Cerebellar cortex (tissue), 1 donor: ENCODE measurements at regions not wholly inside any gene's neighbourhood (a gene's known extent, or its start where the extent isn't known, plus 50 kb on each side); places are given as distances from the start of the nearest gene placed in this dataset.

Source experiments
- DNase-seq: peaks from one replicate; pipeline ENCODE4 v3.0.0-alpha.2; 2015; ENCODE audit warnings: low spot score

- no peak for DNase-seq
Measured at GRCh38 chr5:68942169-68942568, 151.6 kb upstream of the SLC30A5 start.

GRCh38 chr5:68946728-68947127 lies 147.1 kb upstream of the SLC30A5 start:
- DNase-seq: no peak

DNA sequence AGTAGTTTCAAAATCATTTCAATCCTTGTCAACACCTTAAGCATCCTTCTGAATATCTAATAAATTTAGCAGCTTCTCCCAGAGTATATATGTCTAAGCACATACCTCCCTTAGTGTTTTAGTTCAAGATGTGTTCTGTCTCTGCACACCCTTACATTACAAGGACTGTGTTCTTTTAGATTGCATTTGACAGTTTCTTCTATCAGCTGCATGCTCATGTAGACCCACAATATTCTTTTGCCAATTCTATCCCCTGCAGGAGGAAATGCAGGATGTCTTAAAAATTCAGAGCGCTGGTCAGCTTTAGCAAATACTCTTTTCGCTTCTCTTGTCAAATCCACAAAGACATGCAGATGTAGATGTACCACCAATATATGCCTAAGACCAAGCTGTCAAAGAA lies 145.8 kb upstream of the SLC30A5 start:
- no peak for DNase-seq

DNA sequence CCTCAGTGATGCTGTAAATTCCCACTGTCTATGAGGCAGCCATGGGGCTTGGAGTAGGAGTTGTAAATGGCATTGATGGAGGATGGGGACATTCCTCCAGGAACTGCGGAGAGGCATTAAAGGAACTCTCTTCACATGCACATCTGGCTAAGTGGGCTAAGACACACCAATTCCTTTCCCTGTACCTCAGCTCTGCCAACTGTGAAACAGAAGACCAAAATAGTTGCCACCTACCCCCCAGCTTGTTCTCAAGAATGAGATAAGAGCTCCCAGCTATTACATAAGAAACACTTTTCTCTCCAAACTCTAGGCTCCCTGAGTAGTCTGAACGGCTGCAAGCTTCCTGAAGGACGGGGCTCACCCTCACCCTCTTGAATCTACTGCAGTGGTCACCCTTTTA lies 144.6 kb upstream of the SLC30A5 start:
- no peak for DNase-seq

GRCh38 chr5:68949711-68950110 lies 144.1 kb upstream of the SLC30A5 start:
- DNase-seq: no peak

- no peak for DNase-seq
Measured at GRCh38 chr5:68950125-68950524, 143.7 kb upstream of the SLC30A5 start.

DNA sequence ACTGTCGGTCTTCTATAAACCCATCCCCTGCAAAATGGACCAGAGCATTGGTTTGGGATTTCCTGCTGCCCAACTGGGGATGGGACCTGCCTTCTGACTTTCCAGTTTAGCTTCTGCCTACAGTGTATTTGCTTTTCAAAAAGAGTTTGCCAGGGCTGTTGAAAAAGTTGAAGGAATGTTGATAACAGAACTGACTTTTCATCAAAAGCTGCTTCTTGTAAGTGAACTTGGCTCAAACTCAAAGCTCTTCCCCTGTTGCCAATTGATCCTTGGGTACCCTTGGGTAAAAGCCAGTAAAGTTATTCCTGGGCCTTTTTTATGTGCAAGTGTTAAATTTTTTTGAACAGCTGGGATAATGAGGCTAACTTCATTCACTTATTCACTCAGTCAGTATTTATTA lies 142.9 kb upstream of the SLC30A5 start:
- DNase-seq: no peak

GRCh38 chr5:68953231-68953874 lies 140.5 kb upstream of the SLC30A5 start:
- DNase-seq: no peak

DNA sequence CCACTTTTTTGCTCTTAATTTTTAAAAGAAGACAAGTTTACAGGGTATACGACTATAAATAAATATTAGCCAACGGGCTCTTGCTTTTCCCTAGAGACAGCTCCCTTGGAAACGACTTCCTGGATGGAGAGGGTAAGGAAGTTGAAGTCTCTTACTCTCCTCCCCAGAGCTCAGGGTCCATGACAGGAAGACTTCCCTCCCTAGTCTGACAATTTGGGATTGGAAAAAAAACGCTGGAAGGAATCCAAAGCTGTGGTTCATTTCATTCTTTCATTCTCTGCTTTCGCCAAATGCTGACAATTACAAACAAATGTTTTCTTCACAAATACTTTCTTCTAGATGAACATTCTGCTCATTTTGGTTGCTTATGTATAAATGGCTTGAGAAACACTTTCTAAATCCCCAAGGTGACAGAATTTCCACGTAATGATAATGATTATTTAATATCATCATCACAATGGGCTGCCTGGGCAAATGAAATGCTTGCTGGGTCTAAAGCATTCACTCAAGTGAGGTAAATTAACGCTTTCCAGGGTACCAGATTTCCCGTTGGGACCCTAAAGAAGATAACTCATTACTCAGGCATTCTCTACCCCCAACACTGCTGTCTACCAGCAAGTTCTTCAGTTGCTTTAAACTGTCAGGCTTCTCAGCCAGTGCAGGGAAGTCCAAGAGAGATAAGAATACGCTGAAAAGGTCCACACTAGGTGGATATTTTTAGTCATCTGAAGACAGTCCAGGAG lies 139.8 kb upstream of the SLC30A5 start:
- no peak for DNase-seq

- no peak for DNase-seq
Measured at GRCh38 chr5:68954618-68954910, 139.2 kb upstream of the SLC30A5 start.

GRCh38 chr5:68957591-68957990 lies 136.2 kb upstream of the SLC30A5 start:
- no peak for DNase-seq

GRCh38 chr5:68958428-68958827 lies 135.4 kb upstream of the SLC30A5 start:
- no peak for DNase-seq

GRCh38 chr5:68960456-68960855 lies 133.4 kb upstream of the SLC30A5 start:
- no peak for DNase-seq

DNA sequence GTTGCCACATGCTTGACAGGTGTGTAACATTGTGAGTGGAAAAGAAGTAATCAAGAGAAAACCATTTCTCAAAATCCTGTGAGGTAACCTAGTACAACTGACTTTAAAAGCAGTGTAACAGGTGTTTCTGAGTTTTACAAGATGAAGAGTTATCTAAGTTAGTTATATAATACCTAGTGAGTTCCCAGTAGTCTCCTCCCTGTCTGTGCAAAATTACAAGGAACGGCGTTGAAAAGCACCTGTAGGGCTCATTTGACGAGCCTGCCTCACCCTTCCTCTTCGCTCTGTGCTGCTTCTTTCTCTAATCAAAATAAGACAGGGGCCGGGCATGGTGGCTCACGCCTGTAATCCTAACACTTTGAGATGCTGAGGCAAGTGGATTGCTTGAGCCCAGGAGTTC lies 132.9 kb upstream of the SLC30A5 start:
- no peak for DNase-seq

DNA sequence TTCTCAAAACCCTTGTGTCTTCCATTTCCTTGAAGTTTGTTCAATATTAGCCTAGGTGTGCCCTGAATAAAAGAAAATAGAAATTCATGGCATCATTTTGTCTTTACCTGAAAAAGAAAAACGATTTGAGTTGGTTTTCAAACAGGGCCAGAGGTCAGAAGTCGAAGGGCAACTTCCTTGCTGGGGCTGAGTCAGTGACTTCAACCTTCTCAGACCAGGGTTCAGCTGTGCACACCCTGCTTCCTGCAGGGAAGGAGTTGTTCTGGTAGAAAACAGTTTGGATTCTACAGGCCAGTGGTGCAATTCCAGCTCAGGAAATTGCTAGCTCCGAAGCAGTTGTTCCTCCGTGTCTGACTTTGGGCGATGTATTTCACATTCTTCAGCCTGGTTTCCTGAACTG lies 132.1 kb upstream of the SLC30A5 start:
- DNase-seq: no peak

DNA sequence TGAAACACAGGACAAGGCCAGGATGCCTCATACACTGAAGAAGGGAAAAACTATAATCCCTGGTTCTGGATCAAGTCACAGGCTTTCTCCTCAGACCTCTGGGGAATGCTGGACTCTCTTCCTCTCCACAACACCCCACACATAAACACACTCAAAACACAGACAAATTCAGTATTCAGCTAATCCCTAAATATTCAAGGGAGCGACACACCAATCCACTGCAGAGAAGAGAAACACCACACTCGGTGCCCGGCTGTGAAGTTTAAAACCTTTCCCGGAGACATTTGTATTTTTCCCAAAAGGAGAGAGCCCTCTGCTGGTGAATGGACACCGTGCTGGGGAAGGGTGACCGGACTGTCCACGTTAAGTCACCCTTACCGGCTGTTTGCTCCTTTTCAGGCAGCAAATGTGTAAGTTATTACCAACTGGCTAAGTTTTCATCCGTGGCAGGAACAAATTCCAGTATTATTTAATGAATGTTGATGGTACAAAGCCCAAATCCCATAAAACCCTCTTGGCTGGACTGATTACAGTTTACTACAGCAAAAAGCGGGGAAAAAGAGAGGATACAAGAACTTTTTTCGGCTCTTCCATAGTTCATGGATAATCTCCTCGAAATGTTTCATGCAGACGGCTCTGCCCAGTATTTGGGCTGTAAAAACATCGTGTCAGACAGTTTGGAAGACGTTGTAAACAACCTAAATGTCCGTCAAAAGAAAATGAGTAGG lies 130.9 kb upstream of the SLC30A5 start:
- DNase-seq: peak; percentile 75

GRCh38 chr5:68964679-68965078 lies 129.1 kb upstream of the SLC30A5 start:
- DNase-seq: no peak

DNA sequence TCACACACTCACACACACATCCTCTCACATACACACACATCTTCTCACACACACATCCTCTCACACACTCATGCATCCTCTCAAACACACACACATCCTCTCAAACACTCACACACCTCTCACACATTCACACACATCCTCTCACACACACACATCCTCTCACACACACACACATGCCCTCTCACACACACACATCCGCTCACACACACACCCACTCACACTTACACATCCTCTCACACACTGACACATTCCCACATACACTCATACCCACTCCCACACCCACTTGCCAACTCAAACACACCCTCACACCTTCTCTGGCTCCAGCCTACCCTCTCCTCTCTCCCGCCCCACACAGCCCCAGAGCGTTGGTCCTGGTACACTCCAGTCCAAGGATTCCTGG lies 127.9 kb upstream of the SLC30A5 start:
- no peak for DNase-seq

GRCh38 chr5:68966596-68966995 lies 127.2 kb upstream of the SLC30A5 start:
- DNase-seq: no peak

GRCh38 chr5:68968429-68968828 lies 125.4 kb upstream of the SLC30A5 start:
- no peak for DNase-seq

DNA sequence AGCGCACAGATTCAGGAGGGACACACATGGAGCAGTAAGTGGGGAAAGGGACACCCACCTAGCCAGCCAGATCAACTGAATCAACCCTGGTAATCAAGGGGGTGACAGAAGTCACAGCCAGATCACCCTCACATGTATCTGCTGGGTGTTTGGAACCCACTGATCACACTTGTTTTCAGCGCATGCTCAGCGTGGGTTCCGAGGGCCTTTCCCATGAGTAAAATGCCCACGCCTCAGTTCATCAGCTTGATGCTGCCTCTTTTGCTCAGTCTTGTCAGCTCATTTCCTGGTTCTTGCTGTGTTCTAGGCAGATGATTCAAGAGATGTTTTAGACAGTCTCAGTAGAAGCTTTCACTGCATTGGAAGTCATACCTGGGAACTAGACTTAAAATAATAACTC lies 123.2 kb upstream of the SLC30A5 start:
- no peak for DNase-seq

GRCh38 chr5:68973696-68974095 lies 120.1 kb upstream of the SLC30A5 start:
- no peak for DNase-seq

DNA sequence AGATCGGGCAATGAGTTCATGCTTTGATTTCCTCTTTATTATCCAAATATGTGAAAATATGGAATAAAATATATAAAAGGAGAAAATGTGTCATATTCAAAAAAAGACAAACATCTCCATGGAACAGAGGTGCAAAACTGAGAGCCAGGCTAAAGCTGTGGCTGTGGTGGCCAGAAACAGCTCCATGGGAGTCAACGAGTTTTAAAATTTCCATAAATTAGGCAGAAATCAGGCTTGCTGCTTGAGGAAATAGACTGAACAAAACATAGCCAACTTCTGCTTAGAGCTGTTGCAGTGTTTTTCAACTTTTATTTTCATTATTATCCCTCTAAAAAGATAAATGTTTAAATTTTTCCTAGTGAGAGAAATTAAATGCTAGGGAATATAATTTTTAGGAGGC lies 110.8 kb upstream of the SLC30A5 start:
- DNase-seq: no peak

- no peak for DNase-seq
Measured at GRCh38 chr5:68983959-68984358, 109.9 kb upstream of the SLC30A5 start.
